ENCODE measurements at regions not wholly inside any gene's neighbourhood (a gene's known extent, or its start where the extent isn't known, plus 50 kb on each side); places are given as distances from the start of the nearest gene placed in this dataset.

DNA sequence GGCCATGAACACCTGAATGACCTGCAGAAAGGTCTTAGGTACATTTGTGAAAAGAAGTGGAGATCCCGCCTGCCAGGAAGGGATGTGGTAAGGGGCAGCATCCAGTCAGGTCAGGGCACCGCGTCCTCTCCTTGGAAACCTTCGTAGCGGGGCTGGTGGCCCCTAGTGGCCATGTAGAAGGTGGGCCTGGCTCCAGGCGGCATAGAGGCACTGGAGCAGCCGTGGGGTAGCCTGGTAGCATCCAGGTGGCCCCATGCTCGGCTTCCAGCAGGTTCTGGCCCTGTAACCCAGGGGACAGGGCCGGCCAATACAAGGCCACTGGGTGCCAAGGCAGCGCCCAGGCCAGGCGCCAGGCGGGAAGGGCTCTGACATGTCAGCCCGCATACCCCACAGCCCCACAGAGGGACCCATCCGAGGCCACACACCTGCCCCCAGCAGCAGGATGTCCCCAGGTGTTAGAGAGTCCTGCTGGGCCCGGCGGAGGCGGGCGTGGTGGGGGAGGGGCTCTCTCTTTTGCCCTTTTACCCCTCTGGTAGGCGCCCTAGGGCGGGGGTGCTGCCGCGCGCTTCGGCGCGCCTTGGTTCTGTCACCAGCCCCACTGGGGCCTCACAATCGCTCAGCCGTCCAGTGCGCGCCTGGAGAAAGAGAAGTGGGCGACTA is 58.3 kb upstream of the SPATA31E1 start:
- no peak for DNase-seq
- Histone ChIP-seq H3K9me3 (no peaks in the 10 kb centered on the region), H3K27me3 (no peaks in the 10 kb centered on the region), H3K4me3 (no peak overlapping the region), H3K36me3 (no peaks in the 10 kb centered on the region), H3K4me1 (no peaks in the 10 kb centered on the region), H3K27ac (no peak overlapping the region)
- intact Hi-C loops (cut with DNase I; ENCODE audit: low total_unique reads) (no loop called here), in situ Hi-C loops (cut with MboI; ENCODE audit: low sequenced_read_pairs in 4 of 4) (no loop called here)
- no peak for ATAC-seq
- TF ChIP-seq POLR2A (IDR thresholded peaks at IDR 0.05) = no peak
- TF ChIP-seq, protein P1, sequence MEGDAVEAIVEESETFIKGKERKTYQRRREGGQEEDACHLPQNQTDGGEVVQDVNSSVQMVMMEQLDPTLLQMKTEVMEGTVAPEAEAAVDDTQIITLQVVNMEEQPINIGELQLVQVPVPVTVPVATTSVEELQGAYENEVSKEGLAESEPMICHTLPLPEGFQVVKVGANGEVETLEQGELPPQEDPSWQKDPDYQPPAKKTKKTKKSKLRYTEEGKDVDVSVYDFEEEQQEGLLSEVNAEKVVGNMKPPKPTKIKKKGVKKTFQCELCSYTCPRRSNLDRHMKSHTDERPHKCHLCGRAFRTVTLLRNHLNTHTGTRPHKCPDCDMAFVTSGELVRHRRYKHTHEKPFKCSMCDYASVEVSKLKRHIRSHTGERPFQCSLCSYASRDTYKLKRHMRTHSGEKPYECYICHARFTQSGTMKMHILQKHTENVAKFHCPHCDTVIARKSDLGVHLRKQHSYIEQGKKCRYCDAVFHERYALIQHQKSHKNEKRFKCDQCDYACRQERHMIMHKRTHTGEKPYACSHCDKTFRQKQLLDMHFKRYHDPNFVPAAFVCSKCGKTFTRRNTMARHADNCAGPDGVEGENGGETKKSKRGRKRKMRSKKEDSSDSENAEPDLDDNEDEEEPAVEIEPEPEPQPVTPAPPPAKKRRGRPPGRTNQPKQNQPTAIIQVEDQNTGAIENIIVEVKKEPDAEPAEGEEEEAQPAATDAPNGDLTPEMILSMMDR (IDR thresholded peaks at IDR 0.05 in 4 of 5, conservative IDR thresholded peaks at IDR 0.05 in 1 of 5) = no peak

DNA sequence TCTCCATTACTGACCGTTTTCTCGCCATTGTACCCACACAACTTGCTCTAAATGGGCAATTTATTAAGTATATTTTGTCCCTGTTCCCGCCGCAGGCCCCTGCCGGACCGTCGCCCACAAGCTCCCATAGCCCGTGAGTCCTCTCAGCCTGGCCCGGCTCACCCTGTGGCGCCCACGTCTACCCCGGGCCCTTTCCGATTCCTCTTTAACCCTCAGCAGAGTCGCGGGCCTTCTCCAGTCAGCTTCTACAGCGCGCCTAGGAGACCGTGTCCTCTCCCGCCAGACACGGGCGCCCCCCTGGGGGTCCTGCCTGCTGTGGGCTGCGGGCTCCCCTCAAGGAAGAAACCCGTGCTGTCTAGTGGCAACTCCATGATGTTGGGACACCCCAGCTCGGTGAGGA is 57.8 kb upstream of the SPATA31E1 start:
- intact Hi-C loops (cut with DNase I; ENCODE audit: low total_unique reads) (no loop called here), in situ Hi-C loops (cut with MboI; ENCODE audit: low sequenced_read_pairs in 4 of 4) (no loop called here)
- Histone ChIP-seq H3K27ac (no peak overlapping the region), H3K27me3 (no peaks in the 10 kb centered on the region), H3K4me3 (no peak overlapping the region), H3K36me3 (no peaks in the 10 kb centered on the region), H3K9me3 (no peaks in the 10 kb centered on the region), H3K4me1 (no peaks in the 10 kb centered on the region)
- no peak for DNase-seq
- TF ChIP-seq, protein P1 (IDR thresholded peaks at IDR 0.05 in 4 of 5, conservative IDR thresholded peaks at IDR 0.05 in 1 of 5) = no peak
- no peak for TF ChIP-seq POLR2A (IDR thresholded peaks at IDR 0.05)
- no peak for ATAC-seq

DNA sequence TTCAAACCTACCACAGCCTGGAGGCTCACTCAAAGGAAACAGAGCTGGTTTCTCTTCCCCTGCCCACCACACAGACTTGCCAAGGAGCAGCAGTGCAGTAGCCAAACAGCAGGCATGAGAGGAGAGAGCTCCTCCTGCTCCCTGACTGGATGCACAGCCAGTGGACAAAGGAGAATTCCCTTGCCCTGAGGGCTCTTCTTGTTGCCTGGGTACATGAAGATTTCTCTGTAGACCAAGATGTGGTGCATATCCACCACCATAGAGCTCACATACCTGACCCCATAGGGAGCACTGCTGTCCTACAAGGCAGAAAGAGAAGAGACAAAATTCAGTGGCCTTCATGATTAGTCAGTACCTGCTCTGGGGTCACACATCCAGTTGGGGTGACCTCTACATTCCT is 56.3 kb upstream of the SPATA31E1 start:
- intact Hi-C loops (cut with DNase I; ENCODE audit: low total_unique reads) = no loop called here
- TF ChIP-seq POLR2A (IDR thresholded peaks at IDR 0.05) = no peak
- TF ChIP-seq, protein P1 (IDR thresholded peaks at IDR 0.05 in 4 of 5, conservative IDR thresholded peaks at IDR 0.05 in 1 of 5) = no peak
- H3K4me3 ChIP-seq = no peak overlapping the region
- no peaks in the 10 kb centered on the region for H3K9me3 ChIP-seq
- H3K36me3 ChIP-seq = no peaks in the 10 kb centered on the region
- no peaks in the 10 kb centered on the region for H3K27me3 ChIP-seq
- in situ Hi-C loops (cut with MboI; ENCODE audit: low sequenced_read_pairs in 4 of 4) = no loop called here
- no peaks in the 10 kb centered on the region for H3K4me1 ChIP-seq
- DNase-seq (no peak), ATAC-seq (no peak)
- H3K27ac ChIP-seq = no peak overlapping the region

GRCh38 chr9:87827341-87827740 is 55.3 kb upstream of the SPATA31E1 start:
- no peaks in the 10 kb centered on the region for H3K9me3 ChIP-seq
- TF ChIP-seq, protein P1 (IDR thresholded peaks at IDR 0.05 in 4 of 5, conservative IDR thresholded peaks at IDR 0.05 in 1 of 5) = no peak
- TF ChIP-seq POLR2A (IDR thresholded peaks at IDR 0.05) = no peak
- H3K36me3 ChIP-seq = no peaks in the 10 kb centered on the region
- no peaks in the 10 kb centered on the region for H3K27me3 ChIP-seq
- H3K27ac ChIP-seq = no peak overlapping the region
- no peak overlapping the region for H3K4me3 ChIP-seq
- no peak for ATAC-seq
- in situ Hi-C loops (cut with MboI; ENCODE audit: low sequenced_read_pairs in 4 of 4) (no loop called here), intact Hi-C loops (cut with DNase I; ENCODE audit: low total_unique reads) (no loop called here)
- DNase-seq = no peak
- H3K4me1 ChIP-seq = no peaks in the 10 kb centered on the region

GRCh38 chr9:87829756-87830155 is 52.9 kb upstream of the SPATA31E1 start:
- in situ Hi-C loops (cut with MboI; ENCODE audit: low sequenced_read_pairs in 4 of 4) (no loop called here), intact Hi-C loops (cut with DNase I; ENCODE audit: low total_unique reads) (no loop called here)

More at GRCh38 chr9:87829756-87830155, 52.9 kb upstream of the SPATA31E1 start:
- DNase-seq (no peak), ATAC-seq (no peak)
- Histone ChIP-seq H3K36me3 (no peaks in the 10 kb centered on the region), H3K4me3 (no peak overlapping the region), H3K4me1 (no peaks in the 10 kb centered on the region), H3K27ac (no peak overlapping the region), H3K27me3 (no peaks in the 10 kb centered on the region), H3K9me3 (no peaks in the 10 kb centered on the region)
- TF ChIP-seq, protein P1 (IDR thresholded peaks at IDR 0.05 in 4 of 5, conservative IDR thresholded peaks at IDR 0.05 in 1 of 5) = no peak
- no peak for TF ChIP-seq POLR2A (IDR thresholded peaks at IDR 0.05)
